Esophagus muscularis mucosa (tissue), 4 donors: ENCODE measurements at regions not wholly inside any gene's neighbourhood (a gene's known extent, or its start where the extent isn't known, plus 50 kb on each side); places are given as distances from the start of the nearest gene placed in this dataset.
A peak's percentile ranks its signal among the peaks of the same experiment; 100 is the strongest.

ENCODE experiments used
- DNase-seq: peaks from one replicate; pipeline ENCODE4 v3.0.0-alpha.2; 2017; ENCODE audit errors: extremely low spot score
- H3K27ac ChIP-seq, 4 donors: fragments of 200-600 bp; sonication (generic); replicated peaks in 1 of 4; 1 replicate in 3 of 4; 2 replicates in 1 of 4; pipeline ENCODE4 v1.5.1; 2016 to 2019; ENCODE audit warnings: mild to moderate bottlenecking in 1 of 4
- H3K27me3 ChIP-seq, 4 donors: fragments of 200-600 bp; sonication (generic); one replicate each; pipeline versions ENCODE4 v1.5.1 to v1.6.0; 2016 to 2019
- H3K36me3 ChIP-seq, 4 donors: fragments of 200-600 bp; sonication (generic); one replicate each; pipeline ENCODE4 v1.5.1; 2016 to 2019
- H3K4me1 ChIP-seq, 4 donors: fragments of 200-600 bp; sonication (generic); one replicate each; pipeline ENCODE4 v1.5.1; 2016 to 2019
- H3K4me3 ChIP-seq, 4 donors: fragments of 200-600 bp; sonication (generic); 1 replicate in 2 of 4; 2 replicates in 2 of 4; pipeline ENCODE4 v1.5.1; 2016 to 2019; ENCODE audit warnings: mild to moderate bottlenecking in 4 of 4, moderate library complexity in 1 of 4
- H3K9me3 ChIP-seq, 4 donors: fragments of 200-600 bp; sonication (generic); 1 replicate in 3 of 4; 2 replicates in 1 of 4; pipeline ENCODE4 v1.5.1; 2016 to 2019
- CTCF ChIP-seq, 3 experiments: fragments of 200-600 bp in 2 of 3; fragments of 450-650 bp in 1 of 3; sonication (generic) in 2 of 3; IDR thresholded peaks; one replicate each; pipeline ENCODE4 v1.5.1; 2017 to 2019; ENCODE audit warnings: antibody characterized with exemption in 3 of 3, mild to moderate bottlenecking in 2 of 3, moderate library complexity in 1 of 3
- EP300 ChIP-seq: sonication (generic); formaldehyde crosslinking; IDR thresholded peaks from one replicate; pipeline ENCODE4 v1.6.1; 2017; ENCODE audit warnings: antibody characterized with exemption
- POLR2A ChIP-seq: fragments of 450-650 bp; IDR thresholded peaks from one replicate; pipeline ENCODE4 v1.6.1; 2017; ENCODE audit warnings: antibody characterized with exemption, moderate library complexity, mild to moderate bottlenecking, low read depth
- POLR2AphosphoS5 ChIP-seq, 2 donors: sonication (generic); formaldehyde crosslinking; IDR thresholded peaks; one replicate each; pipeline ENCODE4 v1.6.1; 2017; ENCODE audit warnings: antibody characterized with exemption in 2 of 2
- WGBS: methylation state at CpG from one replicate; pipeline ENCODE4 v1.1.5; 2018; 5-methylcytosine and 5-hydroxymethylcytosine counted together
- intact Hi-C: fragments of 100-400 bp; cut with DNase I; formaldehyde crosslinking; loops from one replicate; pipeline ENCODE4 v1.15.1; 2023

GRCh38 chr12:61530456-61530855, 729.7 kb upstream of the USP15 start:
- DNase-seq, result no peak
- no peak overlapping the region for H3K4me3 ChIP-seq
- no peak overlapping the region for H3K27ac ChIP-seq
- H3K27me3 ChIP-seq, result no peaks in the 10 kb centered on the region
- H3K36me3 ChIP-seq, result no peaks in the 10 kb centered on the region
- intact Hi-C loops, result no loop called here
- no peaks in the 10 kb centered on the region for H3K9me3 ChIP-seq
- peaks cover 0 to 6% (median 0%) of the 10 kb centered on the region in 4 donors for H3K4me1 ChIP-seq
- TF ChIP-seq POLR2A (no peak), CTCF (IDR thresholded peaks at IDR 0.05) (no peak), POLR2AphosphoS5 (IDR thresholded peaks at IDR 0.05) (no peak), EP300 (no peak)

- Histone ChIP-seq H3K4me3 (no peak overlapping the region), H3K27ac (no peak overlapping the region), H3K9me3 (no peaks in the 10 kb centered on the region), H3K4me1 (peaks cover 0 to 11% (median 5%) of the 10 kb centered on the region in 4 donors), H3K27me3 (no peaks in the 10 kb centered on the region), H3K36me3 (no peaks in the 10 kb centered on the region)
- 57% methylated on average over 4 of the region's 4 CpGs for WGBS
- TF ChIP-seq CTCF (IDR thresholded peaks at IDR 0.05) (no peak), POLR2AphosphoS5 (IDR thresholded peaks at IDR 0.05) (no peak), POLR2A (no peak), EP300 (no peak)
- intact Hi-C loops, result no loop called here
- DNase-seq, result no peak
Observed at GRCh38 chr12:61531195-61531594, 729.0 kb upstream of the USP15 start.

GRCh38 chr12:61536117-61536516, 724.1 kb upstream of the USP15 start:
- H3K9me3 ChIP-seq, result no peaks in the 10 kb centered on the region
- peak overlapping the region; percentile 13 to 50 (median 41) for H3K27ac ChIP-seq
- H3K4me3 ChIP-seq, result no peak overlapping the region
- 76% methylated on average over 3 of the region's 3 CpGs for WGBS
- DNase-seq, result no peak
- TF ChIP-seq CTCF (IDR thresholded peaks at IDR 0.05), result no peak
- no peak for TF ChIP-seq EP300
- no peak for TF ChIP-seq POLR2AphosphoS5 (IDR thresholded peaks at IDR 0.05)
- no peak for TF ChIP-seq POLR2A
- H3K27me3 ChIP-seq, result no peaks in the 10 kb centered on the region
- H3K4me1 ChIP-seq, result peaks cover 0 to 18% (median 15%) of the 10 kb centered on the region in 4 donors
- H3K36me3 ChIP-seq, result no peaks in the 10 kb centered on the region
- intact Hi-C loops, result no loop called here

- 41% methylated on average over 3 of the region's 3 CpGs for WGBS
- H3K4me1 ChIP-seq, result peaks cover 0 to 18% (median 15%) of the 10 kb centered on the region in 4 donors
- TF ChIP-seq EP300 (no peak), CTCF (IDR thresholded peaks at IDR 0.05) (no peak), POLR2A (no peak), POLR2AphosphoS5 (IDR thresholded peaks at IDR 0.05) (no peak)
- H3K4me3 ChIP-seq, result no peak overlapping the region
- H3K27me3 ChIP-seq, result no peaks in the 10 kb centered on the region
- H3K36me3 ChIP-seq, result no peaks in the 10 kb centered on the region
- no peaks in the 10 kb centered on the region for H3K9me3 ChIP-seq
- peak overlapping the region; percentile 13 to 50 (median 41) for H3K27ac ChIP-seq
- no peak for DNase-seq
- intact Hi-C loops, result no loop called here
Observed at GRCh38 chr12:61536525-61536924, 723.7 kb upstream of the USP15 start.

GRCh38 chr12:61538951-61539350, 721.3 kb upstream of the USP15 start:
- TF ChIP-seq CTCF (IDR thresholded peaks at IDR 0.05) (peak in 2 of 3 experiments; percentile 11 to 21), EP300 (no peak)
- intact Hi-C loops, result no loop called here
- Histone ChIP-seq H3K27ac (no peak overlapping the region), H3K4me1 (peaks cover 0 to 18% (median 15%) of the 10 kb centered on the region in 4 donors), H3K36me3 (no peaks in the 10 kb centered on the region), H3K27me3 (no peaks in the 10 kb centered on the region), H3K9me3 (no peaks in the 10 kb centered on the region), H3K4me3 (no peak overlapping the region)
- no peak for DNase-seq
- 84% methylated on average over 2 of the region's 2 CpGs for WGBS
